Omental fat pad (tissue), 3 donors: ENCODE measurements at regions not wholly inside any gene's neighbourhood (a gene's known extent, or its start where the extent isn't known, plus 50 kb on each side); places are given as distances from the start of the nearest gene placed in this dataset.

Source experiments
- ATAC-seq: fragments of 150-250 bp; one replicate; pipeline ENCODE4 v1.9.1; 2016; ENCODE audit warnings: mild to moderate bottlenecking, moderate library complexity; ENCODE audit not compliant: low FRiP score
- DNase-seq: peaks from one replicate; pipeline ENCODE4 v3.0.0-alpha.2; 2019; ENCODE audit warnings: low spot score
- CTCF ChIP-seq, 3 donors: fragments of 450-650 bp; IDR thresholded peaks; one replicate each; pipeline ENCODE4 v1.5.1; 2016 to 2017; ENCODE audit warnings: antibody characterized with exemption in 3 of 3, mild to moderate bottlenecking in 3 of 3, moderate library complexity in 2 of 3

- no peak for TF ChIP-seq CTCF (IDR thresholded peaks at IDR 0.05)
- no peak for ATAC-seq
- no peak for DNase-seq
These were observed 255.2 kb downstream of the LPIN1 start for GRCh38 chr2:12001621-12002020.

- ATAC-seq: no peak
- TF ChIP-seq CTCF (IDR thresholded peaks at IDR 0.05): no peak
- DNase-seq: no peak
These were observed 255.8 kb downstream of the LPIN1 start for GRCh38 chr2:12002215-12002614.

- DNase-seq (no peak), ATAC-seq (no peak)
- TF ChIP-seq CTCF (IDR thresholded peaks at IDR 0.05): no peak
These were observed 258.3 kb downstream of the LPIN1 start for GRCh38 chr2:12004713-12005112.

GRCh38 chr2:12005886-12006681, 259.7 kb downstream of the LPIN1 start:
- DNase-seq: no peak
- ATAC-seq: no peak
- no peak for TF ChIP-seq CTCF (IDR thresholded peaks at IDR 0.05)

GRCh38 chr2:12006850-12007249, 260.4 kb downstream of the LPIN1 start:
- no peak for TF ChIP-seq CTCF (IDR thresholded peaks at IDR 0.05)
- DNase-seq (no peak), ATAC-seq (no peak)

- DNase-seq (no peak), ATAC-seq (no peak)
- TF ChIP-seq CTCF (IDR thresholded peaks at IDR 0.05): no peak
These were observed 260.9 kb downstream of the LPIN1 start for GRCh38 chr2:12007282-12007681.

- no peak for TF ChIP-seq CTCF (IDR thresholded peaks at IDR 0.05)
- DNase-seq (no peak), ATAC-seq (no peak)
These were observed 262.1 kb downstream of the LPIN1 start for GRCh38 chr2:12008425-12009061.
